ENCODE measurements at regions not wholly inside any gene's neighbourhood (a gene's known extent, or its start where the extent isn't known, plus 50 kb on each side); places are given as distances from the start of the nearest gene placed in this dataset.

GRCh38 chr2:145731467-145731866, 1211.5 kb upstream of the ZEB2 start:
- TF ChIP-seq EZH2 (IDR thresholded peaks at IDR 0.05; ENCODE audit: low read length, unreplicated experiment) (no peak), CTCF (conservative IDR thresholded peaks at IDR 0.05; ENCODE audit: low read depth, low read length) (no peak), EZH2phosphoT487 (IDR thresholded peaks at IDR 0.05; ENCODE audit: borderline replicate concordance, low read length) (no peak)
- H3K9ac ChIP-seq (ENCODE audit: low read length), result no peak overlapping the region
- no peak overlapping the region for H3K27ac ChIP-seq (ENCODE audit: low read length)
- ChIA-PET POLR2A (ENCODE audit: unreplicated experiment) (no interaction called here), CTCF (no interaction called here)
- H3F3A ChIP-seq (ENCODE audit: low read length, unreplicated experiment), result no peaks in the 10 kb centered on the region
- no peaks in the 10 kb centered on the region for H3K9me3 ChIP-seq (ENCODE audit: low read length)
- no peaks in the 10 kb centered on the region for H3K79me2 ChIP-seq (ENCODE audit: low read length)
- no peaks in the 10 kb centered on the region for H3K9me2 ChIP-seq (replicated peaks; ENCODE audit: low read length)
- H3K36me3 ChIP-seq (ENCODE audit: low read depth, low read length), result no peaks in the 10 kb centered on the region
- H3K27me3 ChIP-seq (ENCODE audit: low read length), result no peaks in the 10 kb centered on the region
- H4K20me1 ChIP-seq (ENCODE audit: low read length), result no peaks in the 10 kb centered on the region
- ATAC-seq, result no peak
- no peak for DNase-seq
- H3K4me3 ChIP-seq (ENCODE audit: low read length), result no peak overlapping the region
- no peaks in the 10 kb centered on the region for H3K4me1 ChIP-seq (ENCODE audit: insufficient read depth, low read length)
- no peak overlapping the region for H2AFZ ChIP-seq (ENCODE audit: low read length)
- intact Hi-C loops (cut with micrococcal nuclease), result no loop called here
- no peak overlapping the region for H3K4me2 ChIP-seq (ENCODE audit: low read length)
- no TSS peak for BruUV-seq (replicated peaks)

DNA sequence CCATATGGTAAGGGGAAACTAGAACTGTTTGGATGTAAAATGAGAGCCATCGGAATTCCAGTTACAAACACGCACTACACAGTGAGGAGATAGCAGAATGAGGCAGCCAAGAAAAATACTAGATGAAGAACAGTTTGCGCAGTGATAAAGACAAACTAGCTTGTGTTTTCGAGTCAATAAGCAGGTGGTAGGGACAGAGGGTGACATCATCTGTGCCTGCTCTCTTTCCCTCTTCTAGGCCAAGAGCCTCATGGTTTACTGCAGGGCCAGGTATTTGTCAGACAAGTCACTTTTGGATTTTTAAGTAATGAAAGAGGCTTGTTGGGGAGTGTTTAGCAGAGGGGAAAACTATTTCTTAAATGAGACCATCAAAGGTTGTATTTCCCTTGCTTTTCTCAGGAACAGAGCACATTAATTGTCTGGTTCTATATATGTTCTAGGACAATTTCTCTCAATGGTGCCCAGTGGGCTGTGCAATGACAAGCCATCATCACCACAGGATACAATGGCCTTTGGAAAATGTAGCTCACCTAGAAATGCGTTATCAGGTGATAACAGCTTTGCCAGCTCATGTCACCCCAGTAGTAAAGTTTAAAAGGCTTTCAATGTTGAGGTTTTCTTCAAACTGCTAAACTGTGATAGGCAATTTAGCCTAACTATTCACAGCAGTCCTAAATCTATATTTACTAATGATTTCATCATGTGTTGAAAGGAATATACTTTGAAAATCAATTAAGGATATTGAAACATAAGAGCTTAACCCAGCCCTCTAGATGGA, 1210.3 kb upstream of the ZEB2 start:
- Histone ChIP-seq H3K27ac (ENCODE audit: low read length) (no peak overlapping the region), H3F3A (ENCODE audit: low read length, unreplicated experiment) (no peaks in the 10 kb centered on the region), H3K36me3 (ENCODE audit: low read depth, low read length) (no peaks in the 10 kb centered on the region), H3K4me2 (ENCODE audit: low read length) (no peak overlapping the region), H3K79me2 (ENCODE audit: low read length) (no peaks in the 10 kb centered on the region), H3K27me3 (ENCODE audit: low read length) (no peaks in the 10 kb centered on the region), H4K20me1 (ENCODE audit: low read length) (no peaks in the 10 kb centered on the region), H3K4me1 (ENCODE audit: insufficient read depth, low read length) (no peaks in the 10 kb centered on the region), H3K9me2 (replicated peaks; ENCODE audit: low read length) (no peaks in the 10 kb centered on the region), H3K9ac (ENCODE audit: low read length) (no peak overlapping the region), H2AFZ (ENCODE audit: low read length) (no peak overlapping the region), H3K9me3 (ENCODE audit: low read length) (no peaks in the 10 kb centered on the region), H3K4me3 (ENCODE audit: low read length) (no peak overlapping the region)
- CTCF ChIA-PET, result no interaction called here
- TF ChIP-seq EZH2 (IDR thresholded peaks at IDR 0.05; ENCODE audit: low read length, unreplicated experiment) (no peak), CTCF (conservative IDR thresholded peaks at IDR 0.05; ENCODE audit: low read depth, low read length) (no peak), EZH2phosphoT487 (IDR thresholded peaks at IDR 0.05; ENCODE audit: borderline replicate concordance, low read length) (no peak)
- DNase-seq (no peak), ATAC-seq (no peak)
- POLR2A ChIA-PET (ENCODE audit: unreplicated experiment), result no interaction called here
- no TSS peak for BruUV-seq (replicated peaks)
- intact Hi-C loops (cut with micrococcal nuclease), result no loop called here

GRCh38 chr2:145729481-145729880, 1209.6 kb upstream of the ZEB2 start:
- POLR2A ChIA-PET (ENCODE audit: unreplicated experiment), result no interaction called here
- Histone ChIP-seq H3F3A (ENCODE audit: low read length, unreplicated experiment) (no peaks in the 10 kb centered on the region), H2AFZ (ENCODE audit: low read length) (no peak overlapping the region), H3K9ac (ENCODE audit: low read length) (no peak overlapping the region), H3K36me3 (ENCODE audit: low read depth, low read length) (no peaks in the 10 kb centered on the region), H3K9me2 (replicated peaks; ENCODE audit: low read length) (no peaks in the 10 kb centered on the region), H3K27ac (ENCODE audit: low read length) (no peak overlapping the region), H3K4me3 (ENCODE audit: low read length) (no peak overlapping the region), H3K79me2 (ENCODE audit: low read length) (no peaks in the 10 kb centered on the region), H3K4me1 (ENCODE audit: insufficient read depth, low read length) (no peaks in the 10 kb centered on the region), H3K4me2 (ENCODE audit: low read length) (no peak overlapping the region), H4K20me1 (ENCODE audit: low read length) (no peaks in the 10 kb centered on the region), H3K27me3 (ENCODE audit: low read length) (no peaks in the 10 kb centered on the region), H3K9me3 (ENCODE audit: low read length) (no peaks in the 10 kb centered on the region)
- no peak for DNase-seq
- CTCF ChIA-PET, result no interaction called here
- BruUV-seq (replicated peaks), result no TSS peak
- no peak for TF ChIP-seq CTCF (conservative IDR thresholded peaks at IDR 0.05; ENCODE audit: low read depth, low read length)
- TF ChIP-seq EZH2phosphoT487 (IDR thresholded peaks at IDR 0.05; ENCODE audit: borderline replicate concordance, low read length), result no peak
- TF ChIP-seq EZH2 (IDR thresholded peaks at IDR 0.05; ENCODE audit: low read length, unreplicated experiment), result no peak
- ATAC-seq, result no peak
- intact Hi-C loops (cut with micrococcal nuclease), result no loop called here

All from PC-3 (cell line).